ENCODE measurements at regions not wholly inside any gene's neighbourhood (a gene's known extent, or its start where the extent isn't known, plus 50 kb on each side); places are given as distances from the start of the nearest gene placed in this dataset.
A peak's percentile ranks its signal among the peaks of the same experiment; 100 is the strongest.

DNA sequence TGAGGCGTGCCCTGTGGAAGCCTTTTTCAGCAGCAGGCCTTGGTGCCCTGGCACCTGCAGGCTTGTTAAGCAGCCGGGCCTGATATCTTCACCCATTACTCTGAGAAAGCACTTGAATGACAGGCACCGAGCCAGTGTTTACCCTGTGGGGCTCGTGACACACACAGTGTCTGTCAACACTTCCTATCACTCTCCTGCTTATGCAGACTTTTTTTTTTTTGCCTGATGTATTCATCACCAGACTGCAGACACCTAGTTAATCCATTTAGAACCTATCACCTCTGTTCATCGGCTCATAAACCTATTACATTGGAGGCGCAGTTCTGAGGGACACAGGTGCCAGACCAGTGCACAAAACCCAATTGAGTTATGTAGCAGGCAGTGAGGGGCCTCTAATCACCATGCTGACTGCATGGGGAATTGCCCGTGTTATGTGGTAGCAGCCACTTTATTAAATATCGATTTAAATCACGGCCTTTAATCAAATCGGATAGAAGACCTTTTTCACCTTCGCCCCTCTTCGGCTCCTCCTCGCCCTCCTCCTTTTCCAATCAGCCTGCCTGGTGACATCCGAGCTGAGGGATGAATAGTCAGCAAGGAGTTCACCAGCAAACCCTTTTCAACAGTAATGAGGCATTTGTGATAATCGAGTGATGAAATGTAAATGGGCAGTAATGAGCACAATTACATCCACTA lies 962.9 kb upstream of the SLC35B3 start:
- 65 to 67% methylated on average over 15 of the region's 15 CpGs for whole genome bisulfite sequencing, 2 donors
- Histone ChIP-seq H3K27me3 (no peaks in the 10 kb centered on the region), H3K36me3 (no peaks in the 10 kb centered on the region), H3K4me3 (replicated peaks in 1 of 3) (no peak overlapping the region), H3K4me1 (no peaks in the 10 kb centered on the region), H3K9me3 (no peaks in the 10 kb centered on the region), H3K27ac (no peak overlapping the region)
- intact Hi-C loops (cut with DNase I), result no loop called here
- TF ChIP-seq POLR2A (IDR thresholded peaks at IDR 0.05), result no peak
- TF ChIP-seq, protein P1, sequence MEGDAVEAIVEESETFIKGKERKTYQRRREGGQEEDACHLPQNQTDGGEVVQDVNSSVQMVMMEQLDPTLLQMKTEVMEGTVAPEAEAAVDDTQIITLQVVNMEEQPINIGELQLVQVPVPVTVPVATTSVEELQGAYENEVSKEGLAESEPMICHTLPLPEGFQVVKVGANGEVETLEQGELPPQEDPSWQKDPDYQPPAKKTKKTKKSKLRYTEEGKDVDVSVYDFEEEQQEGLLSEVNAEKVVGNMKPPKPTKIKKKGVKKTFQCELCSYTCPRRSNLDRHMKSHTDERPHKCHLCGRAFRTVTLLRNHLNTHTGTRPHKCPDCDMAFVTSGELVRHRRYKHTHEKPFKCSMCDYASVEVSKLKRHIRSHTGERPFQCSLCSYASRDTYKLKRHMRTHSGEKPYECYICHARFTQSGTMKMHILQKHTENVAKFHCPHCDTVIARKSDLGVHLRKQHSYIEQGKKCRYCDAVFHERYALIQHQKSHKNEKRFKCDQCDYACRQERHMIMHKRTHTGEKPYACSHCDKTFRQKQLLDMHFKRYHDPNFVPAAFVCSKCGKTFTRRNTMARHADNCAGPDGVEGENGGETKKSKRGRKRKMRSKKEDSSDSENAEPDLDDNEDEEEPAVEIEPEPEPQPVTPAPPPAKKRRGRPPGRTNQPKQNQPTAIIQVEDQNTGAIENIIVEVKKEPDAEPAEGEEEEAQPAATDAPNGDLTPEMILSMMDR (IDR thresholded peaks at IDR 0.05), result no peak
- peak; percentile 71 to 83 for DNase-seq

DNA sequence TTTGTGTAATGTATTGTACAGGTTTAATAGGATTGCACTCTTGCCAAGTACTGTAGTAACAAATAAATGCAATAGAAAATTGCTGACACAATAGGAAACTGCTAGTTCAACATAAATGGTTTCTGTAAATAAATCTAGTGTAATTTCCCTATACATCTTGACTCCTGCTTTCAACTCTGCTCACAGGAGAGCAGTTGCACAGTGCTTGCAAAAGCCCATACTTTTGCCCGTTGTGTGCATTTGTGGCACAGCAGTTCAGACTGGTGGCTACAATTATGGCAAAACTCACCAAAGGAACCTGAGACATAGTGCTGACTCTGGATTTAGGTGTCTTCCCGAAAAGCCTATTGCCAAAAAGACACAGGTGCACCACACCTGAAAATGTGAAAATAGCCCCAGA lies 953.3 kb upstream of the SLC35B3 start:
- Histone ChIP-seq H3K36me3 (no peaks in the 10 kb centered on the region), H3K9me3 (no peaks in the 10 kb centered on the region), H3K4me1 (no peaks in the 10 kb centered on the region), H3K4me3 (replicated peaks in 1 of 3) (no peak overlapping the region), H3K27ac (no peak overlapping the region), H3K27me3 (no peaks in the 10 kb centered on the region)
- 79 to 80% methylated on average over 2 of the region's 2 CpGs for WGBS, 2 donors
- TF ChIP-seq, protein P1 (IDR thresholded peaks at IDR 0.05), result no peak
- TF ChIP-seq POLR2A (IDR thresholded peaks at IDR 0.05), result no peak
- no peak for DNase-seq
- intact Hi-C loops (cut with DNase I), result no loop called here

DNA sequence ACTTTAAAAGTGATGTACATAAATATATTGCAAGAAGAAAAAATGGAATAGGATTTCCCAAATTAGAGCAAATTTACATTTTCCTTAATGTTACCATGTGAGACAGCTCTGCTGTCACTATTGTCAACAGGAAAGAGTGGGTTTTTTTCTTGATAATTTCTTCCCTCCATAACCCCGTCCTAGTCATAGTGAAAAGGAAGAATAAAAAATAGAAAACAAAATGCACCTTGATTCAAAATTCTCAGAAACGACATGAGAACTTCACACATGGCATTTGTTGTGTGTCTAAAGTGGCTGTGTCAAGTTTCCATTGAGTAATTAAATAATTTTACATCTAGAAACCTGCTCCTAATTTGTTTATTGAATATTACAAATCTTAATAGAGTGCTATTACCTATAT lies 945.2 kb upstream of the SLC35B3 start:
- no peaks in the 10 kb centered on the region for H3K4me1 ChIP-seq
- no peak overlapping the region for H3K27ac ChIP-seq
- no peak for DNase-seq
- no peaks in the 10 kb centered on the region for H3K27me3 ChIP-seq
- no peaks in the 10 kb centered on the region for H3K9me3 ChIP-seq
- intact Hi-C loops (cut with DNase I), result no loop called here
- no peaks in the 10 kb centered on the region for H3K36me3 ChIP-seq
- TF ChIP-seq POLR2A (IDR thresholded peaks at IDR 0.05), result no peak
- TF ChIP-seq, protein P1 (IDR thresholded peaks at IDR 0.05), result no peak
- 36 to 73% methylated on average over 2 of the region's 2 CpGs for WGBS, 2 donors
- no peak overlapping the region for H3K4me3 ChIP-seq (replicated peaks in 1 of 3)

DNA sequence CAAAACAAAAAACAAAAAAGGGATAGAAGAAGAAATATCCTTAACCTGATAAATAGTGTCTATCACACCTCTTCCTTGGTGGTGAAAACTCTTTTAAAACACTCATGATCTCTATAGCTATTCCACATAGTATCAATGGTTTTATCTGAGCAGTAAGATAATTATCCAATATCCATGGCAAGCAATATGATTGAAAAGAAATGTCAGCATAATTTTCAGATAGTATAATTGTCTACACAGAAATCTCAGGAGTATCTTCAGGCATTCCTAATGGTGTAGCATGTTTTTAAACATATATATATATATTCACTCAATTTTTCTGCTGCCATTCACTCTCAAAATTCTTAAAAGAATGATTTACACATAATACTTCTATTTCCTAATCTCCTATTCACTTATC lies 938.0 kb upstream of the SLC35B3 start:
- intact Hi-C loops (cut with DNase I), result no loop called here
- no peaks in the 10 kb centered on the region for H3K4me1 ChIP-seq
- H3K4me3 ChIP-seq (replicated peaks in 1 of 3), result no peak overlapping the region
- TF ChIP-seq POLR2A (IDR thresholded peaks at IDR 0.05), result no peak
- TF ChIP-seq, protein P1 (IDR thresholded peaks at IDR 0.05), result no peak
- no peaks in the 10 kb centered on the region for H3K36me3 ChIP-seq
- H3K27me3 ChIP-seq, result no peaks in the 10 kb centered on the region
- no peak for DNase-seq
- H3K27ac ChIP-seq, result no peak overlapping the region
- H3K9me3 ChIP-seq, result no peaks in the 10 kb centered on the region

DNA sequence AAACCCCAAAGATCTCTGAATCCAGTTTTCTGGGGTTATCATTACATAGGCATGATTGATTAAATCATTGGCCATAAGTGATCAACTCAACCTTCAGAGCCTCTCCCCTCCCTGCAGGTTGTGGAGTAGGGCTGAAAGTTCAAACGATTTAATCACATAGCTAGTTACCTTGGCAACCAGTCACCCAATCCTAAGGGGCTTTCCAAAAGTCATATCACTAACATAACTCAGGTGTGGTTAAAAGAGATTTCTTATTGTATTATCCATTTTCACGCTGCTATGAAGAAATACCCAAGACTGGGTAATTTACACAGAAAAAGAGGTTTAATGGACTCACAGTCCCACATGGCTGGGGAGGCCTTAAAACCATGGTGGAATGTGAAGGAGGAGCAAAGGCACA lies 935.1 kb upstream of the SLC35B3 start:
- TF ChIP-seq, protein P1 (IDR thresholded peaks at IDR 0.05), result no peak
- TF ChIP-seq POLR2A (IDR thresholded peaks at IDR 0.05), result no peak
- no peaks in the 10 kb centered on the region for H3K9me3 ChIP-seq
- H3K36me3 ChIP-seq, result no peaks in the 10 kb centered on the region
- DNase-seq, result no peak
- no peak overlapping the region for H3K4me3 ChIP-seq (replicated peaks in 1 of 3)
- 62 to 74% methylated on average over 2 of the region's 2 CpGs for WGBS, 2 donors
- H3K4me1 ChIP-seq, result no peaks in the 10 kb centered on the region
- no peaks in the 10 kb centered on the region for H3K27me3 ChIP-seq
- no peak overlapping the region for H3K27ac ChIP-seq
- intact Hi-C loops (cut with DNase I), result no loop called here
